GM18508 (cell line): ENCODE measurements at regions not wholly inside any gene's neighbourhood (a gene's known extent, or its start where the extent isn't known, plus 50 kb on each side); places are given as distances from the start of the nearest gene placed in this dataset.
"Not testable (repeated sequence)": the region's sequence is repeated elsewhere in the genome, so short reads cannot be mapped to it uniquely, and the experiment has no call there.

Experiments used
- ATAC-seq: cut with Tn5 transposase; IDR thresholded peaks from one replicate; pipeline ENCODE4 v1.9.1; 2021; ENCODE audit warnings: moderate number of reproducible peaks; ENCODE audit not compliant: insufficient read depth, unreplicated experiment

GRCh38 chr1:199948587-199949280 is 78.8 kb upstream of the NR5A2 start:
- ATAC-seq, result no peak

- ATAC-seq, result not testable (repeated sequence)
Observed at GRCh38 chr1:199951005-199951404, 76.5 kb upstream of the NR5A2 start.

GRCh38 chr1:199953651-199954050 is 73.9 kb upstream of the NR5A2 start:
- no peak for ATAC-seq

- ATAC-seq, result no peak
Observed at GRCh38 chr1:199954699-199955098, 72.8 kb upstream of the NR5A2 start.

GRCh38 chr1:199955235-199955634 is 72.3 kb upstream of the NR5A2 start:
- ATAC-seq, result no peak

GRCh38 chr1:199956005-199956404 is 71.5 kb upstream of the NR5A2 start:
- no peak for ATAC-seq

- ATAC-seq, result no peak
Observed at GRCh38 chr1:199959033-199959774, 68.3 kb upstream of the NR5A2 start.

GRCh38 chr1:199959775-199960110 is 67.8 kb upstream of the NR5A2 start:
- ATAC-seq, result no peak

GRCh38 chr1:199970125-199970524 is 57.4 kb upstream of the NR5A2 start:
- ATAC-seq, result no peak

GRCh38 chr1:199976496-199977144 is 50.9 kb upstream of the NR5A2 start:
- no peak for ATAC-seq
